Suppressor macrophage (primary cell): ENCODE measurements at regions not wholly inside any gene's neighbourhood (a gene's known extent, or its start where the extent isn't known, plus 50 kb on each side); places are given as distances from the start of the nearest gene placed in this dataset.

Experiments used
- DNase-seq, 4 experiments: peaks; one replicate each; pipeline ENCODE4 v3.0.0-alpha.2; 2020 to 2022

- DNase-seq = no peak
Observed at GRCh38 chr5:74254257-74254656, 386.3 kb downstream of the ENC1 start.

- DNase-seq = no peak
Observed at GRCh38 chr5:74252044-74252443, 388.5 kb downstream of the ENC1 start.

- peak; percentile 70 to 88 (median 84) for DNase-seq
Observed at GRCh38 chr5:74251141-74252035, 389.1 kb downstream of the ENC1 start.

- DNase-seq = no peak
Observed at GRCh38 chr5:74250304-74251102, 390.0 kb downstream of the ENC1 start.

GRCh38 chr5:74248576-74248975 lies 392.0 kb downstream of the ENC1 start:
- DNase-seq = no peak

- no peak for DNase-seq
Observed at GRCh38 chr5:74244406-74244805, 396.1 kb downstream of the ENC1 start.

GRCh38 chr5:74243634-74244033 lies 396.9 kb downstream of the ENC1 start:
- DNase-seq = no peak

- DNase-seq = no peak
Observed at GRCh38 chr5:74242516-74242915, 398.0 kb downstream of the ENC1 start.

GRCh38 chr5:74241751-74242140 lies 398.8 kb downstream of the ENC1 start:
- DNase-seq = no peak

- peak; percentile 37 to 75 (median 73) for DNase-seq
Observed at GRCh38 chr5:74240783-74241750, 399.5 kb downstream of the ENC1 start.

- peak; percentile 86 to 95 (median 90) for DNase-seq
Observed at GRCh38 chr5:74239261-74239660, 401.3 kb downstream of the ENC1 start.

- peak in 3 of 4 experiments; percentile 22 to 62 (median 57) for DNase-seq
Observed at GRCh38 chr5:74237571-74238145, 402.9 kb downstream of the ENC1 start.

- DNase-seq = no peak
Observed at GRCh38 chr5:74235552-74235951, 405.0 kb downstream of the ENC1 start.

GRCh38 chr5:74233571-74233970 lies 407.0 kb downstream of the ENC1 start:
- DNase-seq = no peak

GRCh38 chr5:74233091-74233490 lies 407.4 kb downstream of the ENC1 start:
- DNase-seq = no peak

- DNase-seq = peak; percentile 60 to 80 (median 71)
Observed at GRCh38 chr5:74232276-74232675, 408.3 kb downstream of the ENC1 start.

GRCh38 chr5:74231697-74232096 lies 408.8 kb downstream of the ENC1 start:
- DNase-seq = no peak

GRCh38 chr5:74226716-74227485 lies 413.6 kb downstream of the ENC1 start:
- DNase-seq = no peak

- no peak for DNase-seq
Observed at GRCh38 chr5:74225587-74225986, 414.9 kb downstream of the ENC1 start.

GRCh38 chr5:74224331-74224730 lies 416.2 kb downstream of the ENC1 start:
- DNase-seq = no peak

GRCh38 chr5:74222806-74223205 lies 417.7 kb downstream of the ENC1 start:
- DNase-seq = peak in 1 of 4 experiments; percentile 36
